Pancreas (tissue), 10 donors: ENCODE measurements at regions not wholly inside any gene's neighbourhood (a gene's known extent, or its start where the extent isn't known, plus 50 kb on each side); places are given as distances from the start of the nearest gene placed in this dataset.
A peak's percentile ranks its signal among the peaks of the same experiment; 100 is the strongest.
"Not testable (repeated sequence)": the region's sequence is repeated elsewhere in the genome, so short reads cannot be mapped to it uniquely, and the experiment has no call there.

Experiments used
- ATAC-seq, 4 donors: fragments of 200-7000 bp; cut with Tn5 transposase; one replicate each; pipeline versions ENCODE4 v1.8.0 to v1.9.1; 2020; ENCODE audit warnings: mild to moderate bottlenecking in 4 of 4, moderate library complexity in 4 of 4
- DNase-seq, 6 donors: peaks; one replicate each; pipeline ENCODE4 v3.0.0-alpha.2; 2020
- FAIRE-seq: peaks from 2 replicates; lab custom pipeline; 2012; peaks lifted over from hg19 to GRCh38; lab: Jason Lieb, UNC
- H3K27ac ChIP-seq, 4 donors: fragments of 200-600 bp; sonication (generic); 1 replicate in 3 of 4; 2 replicates in 1 of 4; pipeline versions ENCODE4 v1.5.0 to v1.8.0; 2020
- H3K27me3 ChIP-seq, 4 donors: fragments of 200-600 bp; one replicate each; pipeline ENCODE4 v1.8.0; 2021
- H3K36me3 ChIP-seq, 3 donors: fragments of 200-600 bp; sonication (generic) in 1 of 3; one replicate each; pipeline versions ENCODE4 v1.5.0 to v1.8.0; 2020 to 2021
- H3K4me1 ChIP-seq, 3 donors: fragments of 200-600 bp; one replicate each; pipeline ENCODE4 v1.8.0; 2021
- H3K4me3 ChIP-seq, 4 donors: fragments of 200-600 bp; sonication (generic) in 2 of 4; one replicate each; pipeline versions ENCODE4 v1.5.0 to v1.8.0; 2020 to 2021
- H3K9me3 ChIP-seq, 4 donors: fragments of 200-600 bp; one replicate each; pipeline ENCODE4 v1.8.0; 2021
- CTCF ChIP-seq, 4 donors: fragments of 200-600 bp; sonication (generic) in 3 of 4; IDR thresholded peaks; one replicate each; pipeline versions ENCODE4 v1.5.0 to v1.8.0; 2021; ENCODE audit warnings: antibody characterized with exemption in 4 of 4
- WGBS, 2 donors: extraction: QIAGEN DNeasy Blood & Tissue Kit; methylation state at CpG; one replicate each; pipeline ENCODE4 v1.1.7; 2013; 5-methylcytosine and 5-hydroxymethylcytosine counted together
- intact Hi-C, 3 donors: fragments of 100-400 bp; cut with DNase I; formaldehyde crosslinking; loops; one replicate each; pipeline versions ENCODE4 v1.11.1 to v1.14.2; 2022
- donor health status: healthy with polysubstance abuse.
- donor health status: DM: no; HTN: no; CAD: no; lungs with moderate emphysema.
- donor health status: DM: no; HTN: no; CAD: no.
- donor health status: control.
- donor health status: control.
- donor health status: Bipolar disorder and iron deficiency.
- donor health status: DM: yes; HTN: yes; CAD: no.
- donor health status: DM: no; HTN: no; CAD: no.
- donor health status: DM: no; HTN: no; CAD: no.
- donor health status: DM: yes; HTN: yes; CAD: no.

DNA sequence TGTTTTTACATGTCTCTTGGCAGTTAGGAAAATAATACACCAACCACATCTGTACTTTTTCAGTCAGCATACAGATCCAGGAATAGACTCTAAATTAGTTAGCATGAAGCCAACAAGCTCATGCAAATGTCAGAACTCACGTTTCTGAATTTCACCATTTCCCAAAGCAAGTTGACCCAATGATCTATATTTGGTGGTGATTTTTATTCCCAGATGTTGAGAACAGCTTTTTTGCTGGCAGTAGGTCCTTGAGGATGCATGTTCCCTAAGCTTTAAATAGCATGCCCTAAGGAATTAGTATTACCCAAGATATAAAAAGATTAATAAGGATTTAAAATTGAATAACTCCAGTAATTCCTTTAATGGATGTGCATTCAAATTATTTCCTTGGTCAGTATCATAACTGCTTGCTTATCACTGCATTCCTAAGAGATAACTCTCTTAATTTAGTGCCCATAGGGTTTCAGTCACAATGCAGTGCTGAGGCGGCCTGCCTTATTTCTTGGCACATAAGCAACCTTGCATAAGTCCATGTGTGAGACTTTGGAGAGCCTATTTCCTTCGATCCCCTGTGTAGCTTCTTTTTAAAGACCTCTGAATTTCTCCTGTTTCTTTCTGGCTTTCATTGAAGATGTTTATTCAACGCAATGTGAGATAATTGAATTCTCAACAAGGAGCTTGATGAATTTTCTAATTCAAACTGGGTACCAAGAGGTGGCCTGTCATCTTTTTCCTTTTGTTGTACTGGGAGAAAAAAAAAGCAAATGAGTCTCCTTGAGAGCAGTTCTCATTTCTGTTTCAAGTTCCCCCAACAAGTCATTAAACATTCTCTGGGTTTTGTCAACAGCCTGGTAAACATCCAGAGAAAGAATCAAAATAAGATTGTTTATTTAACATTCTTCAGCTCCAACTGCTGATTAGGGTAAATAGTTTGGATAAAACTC is 135.3 kb upstream of the MEOX2 start:
- ATAC-seq (no peak), FAIRE-seq (no peak), DNase-seq (no peak)
- no peak overlapping the region for H3K4me3 ChIP-seq
- TF ChIP-seq CTCF (IDR thresholded peaks at IDR 0.05), result no peak
- H3K27me3 ChIP-seq, result no peaks in the 10 kb centered on the region
- no peaks in the 10 kb centered on the region for H3K9me3 ChIP-seq
- 45 to 60% methylated on average over 4 of the region's 4 CpGs for WGBS, 2 donors
- no peaks in the 10 kb centered on the region for H3K36me3 ChIP-seq
- intact Hi-C loops, result no loop called here
- H3K27ac ChIP-seq, result no peak overlapping the region
- H3K4me1 ChIP-seq, result no peaks in the 10 kb centered on the region

DNA sequence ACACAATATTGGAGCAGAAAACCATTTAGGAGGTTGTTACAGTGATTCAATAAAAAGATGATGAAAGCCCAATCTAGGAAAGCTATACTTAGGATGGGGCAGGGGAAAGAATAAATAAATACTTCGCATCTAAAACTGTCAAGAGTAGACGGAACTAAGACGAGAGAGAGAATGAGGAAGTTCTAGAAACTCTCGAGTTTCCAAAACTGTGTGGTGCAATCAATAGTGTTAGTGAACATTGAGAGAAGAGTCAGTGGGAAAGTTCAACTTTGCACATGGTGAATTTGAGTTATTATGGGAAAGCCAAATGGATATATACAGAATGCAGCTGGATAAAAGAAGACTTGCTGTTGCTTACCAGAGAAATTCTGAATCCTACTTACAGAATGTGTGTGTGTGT is 133.8 kb upstream of the MEOX2 start:
- Histone ChIP-seq H3K4me3 (no peak overlapping the region), H3K4me1 (no peaks in the 10 kb centered on the region), H3K9me3 (no peaks in the 10 kb centered on the region), H3K27me3 (no peaks in the 10 kb centered on the region), H3K36me3 (no peaks in the 10 kb centered on the region), H3K27ac (no peak overlapping the region)
- intact Hi-C loops, result no loop called here
- no peak for DNase-seq
- no peak for ATAC-seq
- TF ChIP-seq CTCF (IDR thresholded peaks at IDR 0.05), result no peak
- FAIRE-seq, result no peak
- 37 to 53% methylated on average over 4 of the region's 4 CpGs for WGBS, 2 donors

GRCh38 chr7:15816835-15817426 is 130.4 kb upstream of the MEOX2 start:
- H3K36me3 ChIP-seq, result no peaks in the 10 kb centered on the region
- no peak overlapping the region for H3K27ac ChIP-seq
- no peaks in the 10 kb centered on the region for H3K27me3 ChIP-seq
- ATAC-seq (no peak), DNase-seq (no peak), FAIRE-seq (no peak)
- no peak for TF ChIP-seq CTCF (IDR thresholded peaks at IDR 0.05)
- no peaks in the 10 kb centered on the region for H3K9me3 ChIP-seq
- WGBS, 2 donors, result 45 to 67% methylated on average over 3 of the region's 3 CpGs
- H3K4me1 ChIP-seq, result no peaks in the 10 kb centered on the region
- intact Hi-C loops, result no loop called here
- no peak overlapping the region for H3K4me3 ChIP-seq

- no peak for DNase-seq
- no peak for ATAC-seq
- no peak overlapping the region for H3K4me3 ChIP-seq
- no peaks in the 10 kb centered on the region for H3K36me3 ChIP-seq
- H3K27ac ChIP-seq, result no peak overlapping the region
- FAIRE-seq, result peak; percentile 99
- intact Hi-C loops, result no loop called here
- H3K27me3 ChIP-seq, result no peaks in the 10 kb centered on the region
- WGBS, 2 donors, result 81 to 91% methylated on average over 1 of the region's 1 CpG
- H3K4me1 ChIP-seq, result no peaks in the 10 kb centered on the region
- H3K9me3 ChIP-seq, result no peaks in the 10 kb centered on the region
- TF ChIP-seq CTCF (IDR thresholded peaks at IDR 0.05), result no peak
Measured at GRCh38 chr7:15813448-15813847, 127.0 kb upstream of the MEOX2 start.

- H3K27me3 ChIP-seq, DNase-seq, ATAC-seq, H3K4me3 ChIP-seq, H3K9me3 ChIP-seq, H3K27ac ChIP-seq, H3K4me1 ChIP-seq, intact Hi-C loops, FAIRE-seq, H3K36me3 ChIP-seq: not testable (repeated sequence)
- 27 to 46% methylated on average over 1 of the region's 1 CpG for WGBS, 2 donors
Measured at GRCh38 chr7:15810383-15810782, 123.9 kb upstream of the MEOX2 start.

GRCh38 chr7:15809936-15810335 is 123.5 kb upstream of the MEOX2 start:
- ATAC-seq, DNase-seq, H3K9me3 ChIP-seq, intact Hi-C loops, H3K4me3 ChIP-seq, H3K36me3 ChIP-seq, H3K27ac ChIP-seq, H3K27me3 ChIP-seq, H3K4me1 ChIP-seq, FAIRE-seq: not testable (repeated sequence)
- WGBS, 2 donors, result 81 to 92% methylated on average over 1 of the region's 1 CpG
